ENCODE measurements at regions not wholly inside any gene's neighbourhood (a gene's known extent, or its start where the extent isn't known, plus 50 kb on each side); places are given as distances from the start of the nearest gene placed in this dataset.

GRCh38 chr7:41118486-41118885 lies 584.4 kb downstream of the INHBA start:
- no peak for DNase-seq

DNA sequence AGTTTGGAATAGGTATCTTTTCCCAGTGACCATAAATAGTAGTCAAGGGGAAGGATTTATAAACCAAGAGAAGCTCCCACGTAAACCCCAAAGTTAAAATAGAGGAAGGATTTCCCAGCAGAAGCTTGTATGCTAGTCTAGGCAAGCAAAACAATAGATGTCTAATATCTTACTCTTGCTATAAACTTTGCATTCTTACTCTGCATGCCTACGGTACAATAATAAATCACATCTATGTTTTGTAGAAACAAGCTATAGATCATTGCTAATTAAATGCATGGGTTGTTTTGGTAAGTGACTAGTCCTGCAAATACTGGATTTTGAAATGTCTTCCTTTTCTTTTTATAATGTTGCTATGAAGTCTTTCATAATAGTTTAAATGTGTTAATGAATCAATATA lies 585.5 kb downstream of the INHBA start:
- DNase-seq = no peak

GRCh38 chr7:41116817-41117216 lies 586.1 kb downstream of the INHBA start:
- no peak for DNase-seq

GRCh38 chr7:41116337-41116736 lies 586.6 kb downstream of the INHBA start:
- no peak for DNase-seq

- DNase-seq = no peak
Measured at GRCh38 chr7:41114691-41115090, 588.2 kb downstream of the INHBA start.

GRCh38 chr7:41114131-41114530 lies 588.8 kb downstream of the INHBA start:
- DNase-seq = peak; percentile 26

DNA sequence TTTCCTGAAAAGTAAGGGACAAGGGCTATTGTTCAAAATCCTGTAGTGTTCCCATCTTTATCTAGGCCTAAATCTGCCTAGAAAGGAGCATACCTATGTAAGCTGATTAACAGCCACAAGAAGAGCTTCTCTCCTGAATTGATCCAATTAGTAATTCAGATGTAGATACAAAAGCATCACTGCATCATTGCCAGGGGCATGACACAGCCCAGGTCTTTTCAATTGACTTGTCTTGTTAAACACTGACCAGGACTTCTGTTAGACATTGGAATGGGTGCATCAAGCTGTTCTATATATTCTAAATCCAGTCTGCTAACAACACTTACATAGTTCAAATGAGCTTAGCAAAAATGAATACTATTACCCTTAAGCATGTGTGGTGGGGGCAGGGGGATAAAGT lies 589.2 kb downstream of the INHBA start:
- DNase-seq = no peak

GRCh38 chr7:41110186-41110585 lies 592.7 kb downstream of the INHBA start:
- DNase-seq = no peak

DNA sequence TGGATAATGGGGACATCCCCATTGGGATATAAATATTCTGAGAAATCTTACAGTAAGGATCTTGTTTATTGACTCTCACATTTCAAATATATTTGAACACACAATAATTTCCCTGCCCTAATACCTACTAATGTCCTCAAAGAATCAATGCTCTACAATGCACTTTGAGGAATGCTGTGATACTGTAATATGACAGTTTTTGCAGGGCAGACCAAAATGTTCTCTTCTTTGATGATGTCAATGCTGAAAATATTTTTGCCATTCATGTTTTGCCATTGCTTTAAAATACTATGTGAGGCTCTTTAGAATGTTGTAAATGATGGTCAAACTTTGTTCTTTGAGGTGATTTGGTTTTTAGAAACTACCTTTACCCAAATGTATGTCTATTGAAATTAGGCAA lies 594.1 kb downstream of the INHBA start:
- no peak for DNase-seq

DNA sequence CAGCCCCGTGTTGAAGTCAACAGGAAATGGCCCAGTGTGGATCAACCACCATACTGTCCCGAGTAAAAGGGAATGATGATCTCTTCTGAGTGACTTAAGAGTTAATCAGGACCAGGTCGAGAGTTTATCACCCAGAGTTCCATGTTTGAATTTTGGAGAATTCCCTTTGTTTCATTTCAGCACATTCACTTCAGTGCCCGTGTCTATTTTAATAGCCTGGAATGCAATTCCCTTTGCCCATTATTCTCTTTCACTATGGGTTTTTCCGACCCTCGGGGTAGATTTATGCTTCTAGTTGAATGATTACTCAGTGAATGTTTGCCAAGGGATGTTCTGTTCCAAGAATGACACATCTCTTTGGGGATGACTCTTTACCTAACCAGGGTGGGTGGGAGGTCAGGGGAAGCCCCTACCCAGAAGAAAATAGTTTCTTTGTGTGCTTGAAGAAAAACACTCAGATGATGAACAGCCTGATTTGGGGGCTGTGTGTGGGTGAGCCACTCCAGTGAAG lies 594.9 kb downstream of the INHBA start:
- DNase-seq = peak; percentile 48

DNA sequence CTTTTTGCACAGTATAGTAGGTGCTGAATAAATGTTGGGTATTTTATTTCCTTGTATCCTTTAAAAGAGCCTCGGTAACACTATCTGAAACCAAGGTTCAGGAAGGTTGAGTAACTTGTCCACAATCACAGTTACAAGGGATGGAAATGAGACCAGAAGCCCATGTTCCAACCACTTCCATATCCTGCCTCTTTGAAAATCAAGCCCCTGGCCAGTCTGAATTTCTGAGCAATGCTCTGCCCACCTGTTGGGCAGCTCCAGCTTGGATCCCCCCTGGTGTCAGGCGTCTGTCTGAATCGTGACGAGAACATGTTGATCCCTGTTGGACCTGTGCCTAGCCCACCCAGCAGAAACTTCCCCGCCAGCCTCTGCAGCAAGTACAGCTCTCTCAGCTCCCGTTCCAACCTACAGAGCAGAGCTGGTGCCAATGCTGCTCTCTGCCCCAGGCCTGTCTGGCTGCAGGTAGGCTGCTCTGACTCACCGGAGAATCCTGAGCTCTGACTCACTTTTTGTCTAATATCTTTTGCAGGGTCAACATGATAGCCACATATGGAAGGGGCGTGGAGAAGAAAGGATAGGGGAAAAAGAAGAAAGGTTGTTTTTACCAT lies 595.5 kb downstream of the INHBA start:
- DNase-seq = peak; percentile 79

DNA sequence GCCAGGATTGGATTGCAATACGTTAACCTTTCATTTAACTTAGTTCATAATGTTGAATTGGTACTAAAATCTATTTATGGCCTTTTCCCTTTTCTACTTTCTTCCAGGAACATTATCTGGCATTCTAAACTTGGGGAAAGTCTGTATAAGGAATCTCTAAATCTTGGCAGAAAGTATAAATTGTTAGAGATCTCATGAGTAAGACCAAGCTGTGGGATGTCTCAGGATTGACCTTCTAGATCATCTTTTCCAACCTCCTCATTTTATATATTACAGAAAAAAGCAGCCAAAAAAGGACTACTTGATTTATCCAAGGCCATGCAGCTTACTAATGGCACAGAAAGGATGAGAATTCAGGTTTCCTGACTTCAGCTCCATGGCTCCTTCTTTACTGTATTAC lies 598.3 kb downstream of the INHBA start:
- DNase-seq = no peak

GRCh38 chr7:41103331-41103730 lies 599.6 kb downstream of the INHBA start:
- DNase-seq = no peak

GRCh38 chr7:41098846-41099245 lies 604.0 kb downstream of the INHBA start:
- no peak for DNase-seq

DNA sequence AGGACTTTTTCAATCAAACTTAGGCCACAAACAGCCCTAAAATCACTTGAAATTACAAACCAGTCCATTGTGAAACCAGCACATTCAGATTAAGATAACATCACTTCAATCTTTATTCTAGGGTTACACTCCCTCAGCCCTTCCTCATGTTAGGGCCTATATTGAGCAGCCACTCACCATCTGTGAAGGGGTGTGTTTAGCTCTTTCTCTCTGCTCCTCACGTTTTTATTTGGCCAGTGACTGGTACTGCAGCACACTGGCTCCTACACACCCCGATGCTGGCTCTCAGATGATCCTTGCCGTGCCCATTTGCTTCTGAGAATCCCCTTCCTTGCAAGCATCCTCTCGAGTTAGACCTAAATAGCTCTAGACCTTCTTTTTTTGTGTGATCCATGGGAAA lies 604.5 kb downstream of the INHBA start:
- no peak for DNase-seq

DNA sequence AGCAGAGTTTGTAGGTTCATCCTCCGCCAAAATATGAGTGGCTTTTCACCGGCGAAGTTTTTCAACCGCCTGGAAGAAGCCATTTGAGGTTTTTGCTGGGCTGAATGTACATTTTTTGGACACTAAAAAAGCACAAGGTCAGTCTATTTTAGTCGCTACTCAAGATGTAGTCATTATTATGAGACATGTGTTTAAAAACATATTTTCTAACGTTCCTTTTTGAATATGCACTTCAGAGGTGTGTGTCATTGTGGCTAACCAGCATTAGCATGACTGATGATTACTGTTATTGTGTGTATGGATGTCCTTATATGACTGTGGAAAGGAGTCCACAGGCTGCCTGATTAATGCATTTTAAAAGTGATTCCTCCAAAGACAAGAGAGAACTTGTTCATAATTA lies 605.4 kb downstream of the INHBA start:
- no peak for DNase-seq

DNA sequence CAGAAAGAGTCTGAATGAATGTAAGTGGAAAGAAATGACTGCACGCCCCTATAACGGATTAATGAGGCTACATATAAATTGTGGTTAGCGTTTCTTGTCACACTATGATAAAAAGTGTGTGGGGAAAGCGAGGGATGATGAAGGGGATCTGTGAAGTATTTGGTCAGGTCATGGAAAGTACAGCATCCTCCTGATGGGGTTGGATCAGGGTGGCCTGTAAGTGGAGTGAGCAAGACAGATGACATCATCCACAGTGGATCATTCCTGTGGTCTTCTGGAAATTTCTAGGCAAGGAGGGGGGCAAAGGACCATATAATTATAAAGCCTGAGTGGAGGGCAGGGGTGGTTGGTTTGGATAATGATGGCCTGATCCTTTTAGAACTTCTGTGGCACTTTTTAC lies 606.0 kb downstream of the INHBA start:
- DNase-seq = no peak

DNA sequence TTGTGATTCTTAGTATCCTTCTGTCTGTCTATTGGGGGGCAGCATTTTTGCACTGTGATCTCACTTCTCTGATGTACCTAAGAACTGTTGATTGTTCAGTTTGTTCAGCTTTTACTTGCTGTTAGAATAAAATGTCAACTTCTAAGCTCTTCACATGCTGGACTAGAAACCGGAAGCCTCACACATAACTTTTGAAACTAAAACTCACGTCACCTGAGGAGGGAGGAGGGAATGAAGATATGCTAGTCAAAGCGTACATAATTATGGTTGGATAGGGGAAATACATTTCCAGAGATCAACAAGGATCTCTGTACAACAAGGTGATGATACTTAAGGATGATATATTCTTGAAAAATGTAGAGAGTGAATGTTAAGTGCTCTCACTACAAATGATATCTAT lies 609.7 kb downstream of the INHBA start:
- no peak for DNase-seq

DNA sequence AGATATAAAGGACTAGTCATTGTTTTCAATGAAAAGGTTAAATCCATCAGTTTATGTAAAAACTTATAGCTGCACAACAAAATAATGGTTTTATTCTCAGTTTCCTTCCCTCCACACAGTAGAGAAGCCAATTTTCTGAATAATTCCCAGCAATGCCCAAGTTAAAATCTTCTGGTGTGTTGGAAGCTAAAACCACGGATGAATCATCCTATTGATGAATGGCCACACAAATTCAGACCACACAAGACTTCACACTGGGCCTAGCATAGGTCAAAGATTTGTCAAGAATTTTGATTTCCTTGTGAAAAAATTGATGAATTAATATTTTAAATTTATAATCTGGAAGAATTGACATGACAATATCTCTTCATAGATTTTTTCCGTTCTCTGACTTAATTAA lies 617.6 kb downstream of the INHBA start:
- no peak for DNase-seq

GRCh38 chr7:41084381-41084780 lies 618.5 kb downstream of the INHBA start:
- DNase-seq = no peak

GRCh38 chr7:41069635-41070034 lies 633.3 kb downstream of the INHBA start:
- DNase-seq = no peak

- DNase-seq = no peak
Measured at GRCh38 chr7:41067576-41067975, 635.3 kb downstream of the INHBA start.

DNA sequence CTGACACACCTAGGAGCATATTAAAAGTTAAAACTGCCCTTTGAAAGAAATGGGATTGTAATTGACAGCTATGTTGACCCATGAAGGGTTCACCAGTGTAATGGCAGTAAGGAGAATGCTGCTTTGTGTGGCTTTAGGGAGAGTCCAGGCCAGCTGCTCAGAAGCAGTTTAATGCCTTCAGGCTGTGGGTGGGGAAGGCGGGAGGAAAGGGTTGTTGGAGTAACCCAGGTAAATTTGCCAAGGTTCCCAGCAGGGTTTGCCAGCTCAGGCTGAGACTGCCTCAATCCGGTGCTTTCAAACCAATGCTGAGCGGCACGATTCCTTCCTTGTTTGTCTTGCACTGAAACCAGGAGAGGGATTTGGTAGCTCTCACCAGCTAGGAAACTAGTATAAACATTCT lies 637.2 kb downstream of the INHBA start:
- peak; percentile 23 for DNase-seq

- DNase-seq = no peak
Measured at GRCh38 chr7:41063116-41063515, 639.8 kb downstream of the INHBA start.

GRCh38 chr7:41060796-41061195 lies 642.1 kb downstream of the INHBA start:
- no peak for DNase-seq

DNA sequence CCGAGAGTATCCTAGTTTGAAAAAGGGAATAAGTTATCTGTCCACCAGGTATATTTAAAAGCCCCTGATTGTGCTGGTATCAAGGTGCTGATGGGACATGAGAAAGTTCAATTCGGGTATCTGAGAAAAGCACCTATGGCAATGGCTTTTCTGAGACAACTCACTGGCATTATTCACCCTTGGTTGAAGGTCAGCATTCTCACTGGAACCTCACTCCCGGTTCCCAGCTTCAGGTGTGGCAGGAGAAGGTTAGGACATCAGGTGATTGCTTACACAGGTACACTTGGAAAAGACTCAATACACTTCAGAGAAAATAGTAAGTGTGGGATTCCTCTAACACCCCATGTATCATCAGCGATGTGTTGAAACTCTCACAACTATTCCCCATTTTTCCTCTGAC lies 643.1 kb downstream of the INHBA start:
- no peak for DNase-seq
